GM19043 (cell line): ENCODE measurements at regions not wholly inside any gene's neighbourhood (a gene's known extent, or its start where the extent isn't known, plus 50 kb on each side); places are given as distances from the start of the nearest gene placed in this dataset.

Source experiments
- ATAC-seq: cut with Tn5 transposase; IDR thresholded peaks from one replicate; pipeline ENCODE4 v1.9.1; 2021; ENCODE audit warnings: low read depth; ENCODE audit not compliant: unreplicated experiment

DNA sequence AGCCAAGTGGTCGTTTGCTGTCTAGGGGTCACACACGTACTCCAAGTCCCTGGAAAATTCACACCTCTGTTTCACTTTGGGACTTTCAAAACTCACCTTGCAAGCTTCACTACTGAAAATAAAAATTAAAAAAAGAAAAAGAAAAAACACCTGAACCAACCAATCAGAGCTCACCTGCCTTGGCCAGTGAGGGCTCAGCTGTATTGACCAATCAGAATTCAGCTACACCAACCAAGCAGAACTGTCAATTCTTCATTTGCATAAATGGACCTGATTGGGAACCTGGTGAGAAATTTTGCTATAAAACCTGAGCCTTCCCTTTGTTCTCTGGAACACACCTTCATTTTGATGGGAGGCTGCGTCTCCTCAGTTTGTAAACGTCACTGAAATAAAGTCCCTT is 176.4 kb downstream of the TTC32 start:
- ATAC-seq: no peak

- no peak for ATAC-seq
Observed at GRCh38 chr2:19723021-19723420, 178.8 kb downstream of the TTC32 start.

DNA sequence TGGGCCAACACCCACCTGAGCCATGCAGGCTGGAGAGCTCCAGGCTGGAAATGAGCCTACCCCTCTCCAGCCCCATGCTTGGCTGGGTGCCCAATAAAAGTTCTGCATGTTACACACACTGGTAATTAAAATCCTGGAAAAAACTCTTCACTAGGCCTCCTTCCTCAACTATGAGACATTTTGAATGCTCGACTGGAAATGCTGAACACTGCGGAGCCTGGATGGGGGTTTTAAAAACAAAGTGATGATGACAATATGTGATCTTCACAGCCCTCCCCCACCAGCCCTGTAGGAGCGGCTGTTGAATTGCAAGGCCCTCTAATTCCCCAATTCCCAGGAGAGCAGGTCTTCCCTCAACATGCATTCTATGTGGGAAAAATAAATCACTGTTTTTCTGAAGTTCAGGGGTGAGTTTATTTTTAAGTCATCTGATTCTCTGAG is 179.2 kb downstream of the TTC32 start:
- ATAC-seq: no peak

GRCh38 chr2:19720306-19720705 is 181.5 kb downstream of the TTC32 start:
- ATAC-seq: no peak

- ATAC-seq: no peak
Observed at GRCh38 chr2:19719540-19719939, 182.2 kb downstream of the TTC32 start.

DNA sequence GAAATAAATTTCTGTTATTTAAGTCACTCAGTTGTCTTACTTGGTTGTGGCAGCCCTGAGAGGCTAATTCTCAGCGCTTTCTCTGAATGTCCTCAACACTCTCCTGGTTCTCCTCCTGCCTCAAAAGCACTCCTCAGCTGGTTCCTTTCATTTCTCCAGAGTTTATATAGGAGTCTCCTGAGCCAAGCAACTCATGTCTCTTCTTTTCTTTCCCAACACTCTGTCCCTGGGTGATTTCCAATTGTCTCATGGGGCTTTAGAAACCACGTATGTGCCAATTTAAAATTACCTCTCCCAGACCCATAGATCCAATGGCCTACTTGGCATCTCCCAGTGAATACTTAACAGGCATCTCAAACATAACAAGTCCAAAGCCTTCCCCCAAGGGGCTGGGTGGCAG is 184.3 kb downstream of the TTC32 start:
- no peak for ATAC-seq

DNA sequence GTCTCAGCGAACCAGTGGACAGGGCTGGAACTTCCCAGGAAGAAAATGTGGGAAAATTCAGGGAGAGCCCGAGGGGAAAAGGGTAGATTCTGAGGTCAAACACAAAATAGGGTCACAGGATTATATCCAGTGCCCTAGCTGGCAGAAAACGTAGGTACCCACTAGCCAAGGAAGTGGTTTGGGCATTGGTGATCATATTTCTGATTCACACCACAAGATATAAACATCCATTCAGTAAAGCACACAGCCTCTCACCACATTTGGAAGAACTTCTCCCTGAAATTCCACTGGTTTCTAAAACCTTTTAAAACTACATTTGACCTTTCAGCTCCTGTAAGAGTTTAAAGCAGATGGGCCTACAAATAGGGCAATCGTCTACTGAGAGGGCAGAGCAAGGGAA is 186.9 kb downstream of the TTC32 start:
- ATAC-seq: no peak

DNA sequence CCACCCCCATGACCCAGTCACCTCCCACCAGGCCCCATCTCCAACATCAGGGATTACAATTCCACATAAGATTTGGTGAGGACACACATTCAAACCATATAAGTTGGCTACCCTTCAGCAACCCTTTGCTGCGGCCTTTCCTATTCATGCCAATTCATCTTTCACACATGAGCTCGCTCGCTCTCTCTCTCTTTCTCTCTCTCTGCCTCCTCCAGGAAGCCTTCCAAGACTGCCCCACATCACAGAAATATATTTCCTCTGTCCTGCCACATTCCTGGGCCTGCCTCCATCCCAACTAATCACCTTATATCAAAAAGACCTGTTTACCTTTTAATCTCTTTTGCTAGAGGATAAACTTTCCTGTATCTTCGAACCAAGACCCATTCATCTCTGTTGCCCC is 188.9 kb downstream of the TTC32 start:
- ATAC-seq: no peak

- ATAC-seq: no peak
Observed at GRCh38 chr2:19711470-19712372, 190.1 kb downstream of the TTC32 start.

GRCh38 chr2:19710230-19710629 is 191.6 kb downstream of the TTC32 start:
- ATAC-seq: no peak

- no peak for ATAC-seq
Observed at GRCh38 chr2:19709553-19709952, 192.2 kb downstream of the TTC32 start.

- no peak for ATAC-seq
Observed at GRCh38 chr2:19708776-19709175, 193.0 kb downstream of the TTC32 start.

- no peak for ATAC-seq
Observed at GRCh38 chr2:19706332-19706731, 195.5 kb downstream of the TTC32 start.

- ATAC-seq: no peak
Observed at GRCh38 chr2:19702267-19702666, 199.5 kb downstream of the TTC32 start.

GRCh38 chr2:19700861-19701585 is 200.8 kb downstream of the TTC32 start:
- ATAC-seq: no peak

- no peak for ATAC-seq
Observed at GRCh38 chr2:19697131-19697530, 204.7 kb downstream of the TTC32 start.

DNA sequence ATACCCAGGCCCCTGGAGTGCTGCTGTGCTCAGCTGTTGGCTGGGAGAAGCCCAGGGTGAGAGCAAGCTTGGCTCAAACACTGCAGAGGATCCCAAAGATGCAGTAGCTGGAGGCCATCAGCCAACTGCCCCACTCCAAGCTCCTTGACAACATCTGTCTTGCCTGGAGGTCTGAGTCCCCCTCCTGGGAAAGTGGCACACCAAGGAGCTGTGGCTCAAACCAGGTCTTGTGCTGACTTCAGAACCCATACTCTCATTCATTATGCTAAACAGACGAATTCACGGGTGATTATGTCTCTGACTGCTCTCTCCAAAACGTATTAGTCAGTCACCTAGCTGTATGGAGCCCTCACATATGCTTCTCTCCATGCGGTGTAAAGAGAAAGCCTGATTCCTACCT is 206.1 kb downstream of the TTC32 start:
- no peak for ATAC-seq

DNA sequence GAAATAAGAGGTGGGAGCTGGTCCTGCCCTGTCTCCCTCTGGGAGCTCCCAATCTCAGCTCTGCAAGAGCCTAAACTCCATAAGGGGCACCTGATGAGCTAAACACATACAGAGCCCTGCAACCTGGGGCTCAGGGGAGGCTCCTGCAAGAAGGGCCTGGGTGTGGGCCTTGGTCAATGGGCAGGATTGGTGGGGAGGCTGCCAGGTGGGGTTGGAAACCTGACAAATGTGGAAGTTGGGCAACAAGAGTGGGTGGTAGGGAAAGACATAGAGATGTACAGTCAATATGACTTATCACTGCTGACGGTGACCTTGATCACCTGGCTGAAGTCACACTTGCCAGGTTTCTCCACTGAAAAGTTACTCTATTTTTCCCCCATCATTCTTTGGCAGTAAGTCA is 209.9 kb downstream of the TTC32 start:
- ATAC-seq: no peak

GRCh38 chr2:19690429-19690828 is 211.4 kb downstream of the TTC32 start:
- ATAC-seq: no peak

DNA sequence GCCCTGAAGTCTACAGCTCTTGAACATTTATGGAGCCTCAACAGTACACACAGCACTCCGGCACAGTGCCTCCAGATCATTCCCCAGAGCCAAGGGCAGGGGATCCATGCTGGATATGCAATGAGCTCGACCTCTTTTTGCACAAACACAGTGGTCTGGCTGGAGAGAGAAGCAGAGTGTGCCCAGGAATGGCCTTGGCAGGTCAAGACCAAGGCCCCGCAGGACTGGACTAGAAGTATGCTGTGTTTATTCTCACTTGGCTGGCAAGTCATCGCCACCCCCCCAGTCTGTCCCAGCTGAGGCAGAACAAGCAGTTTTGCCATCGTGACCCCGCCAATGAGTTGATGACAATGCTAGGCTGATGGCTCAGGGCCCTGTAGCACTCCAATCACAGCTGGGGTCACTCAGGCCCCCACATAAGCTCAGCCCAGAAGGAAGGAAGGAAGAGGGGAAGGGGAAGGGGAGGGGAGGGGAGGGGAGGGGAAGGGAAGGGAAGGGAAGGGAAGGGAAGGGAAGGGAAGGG is 212.1 kb downstream of the TTC32 start:
- ATAC-seq: no peak

- ATAC-seq: no peak
Observed at GRCh38 chr2:19688059-19688458, 213.7 kb downstream of the TTC32 start.
